ENCODE measurements at regions not wholly inside any gene's neighbourhood (a gene's known extent, or its start where the extent isn't known, plus 50 kb on each side); places are given as distances from the start of the nearest gene placed in this dataset.
A peak's percentile ranks its signal among the peaks of the same experiment; 100 is the strongest.

DNA sequence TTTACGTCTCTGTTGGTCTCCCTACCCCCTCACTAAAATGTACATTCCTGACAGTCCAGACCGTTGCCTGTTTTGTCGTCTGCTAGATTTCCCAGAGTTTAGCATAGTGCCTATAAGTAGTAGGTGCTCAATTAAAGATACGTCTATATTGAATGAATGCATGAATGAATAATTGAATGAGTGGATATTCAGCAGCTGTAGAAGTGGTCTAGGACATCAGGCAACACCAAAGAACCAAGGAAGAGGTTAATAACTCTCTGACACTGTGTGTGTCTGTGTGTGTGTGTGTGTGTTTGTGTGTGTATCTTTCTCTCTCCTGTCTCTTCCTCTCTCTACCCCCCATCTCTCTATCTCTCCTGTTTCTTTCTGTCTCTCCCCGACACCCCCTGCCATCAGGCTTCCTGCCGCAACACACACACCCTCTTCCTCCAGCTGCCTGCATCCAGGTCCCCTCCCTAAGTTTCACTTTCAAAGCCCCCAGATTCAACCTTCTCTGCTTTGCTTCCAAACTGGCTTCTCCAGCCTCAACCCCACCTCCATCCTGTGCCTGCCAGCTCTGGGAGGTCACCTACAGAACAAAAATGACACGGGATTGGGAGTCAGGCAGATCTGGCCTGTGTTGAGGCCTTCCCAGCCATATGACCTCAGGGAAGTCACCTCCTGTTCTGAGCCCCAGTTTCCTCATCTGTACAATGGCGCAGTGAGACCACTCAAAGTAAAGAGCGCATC lies 119.9 kb upstream of the NCOR2 start:
- DNase-seq = no peak

DNA sequence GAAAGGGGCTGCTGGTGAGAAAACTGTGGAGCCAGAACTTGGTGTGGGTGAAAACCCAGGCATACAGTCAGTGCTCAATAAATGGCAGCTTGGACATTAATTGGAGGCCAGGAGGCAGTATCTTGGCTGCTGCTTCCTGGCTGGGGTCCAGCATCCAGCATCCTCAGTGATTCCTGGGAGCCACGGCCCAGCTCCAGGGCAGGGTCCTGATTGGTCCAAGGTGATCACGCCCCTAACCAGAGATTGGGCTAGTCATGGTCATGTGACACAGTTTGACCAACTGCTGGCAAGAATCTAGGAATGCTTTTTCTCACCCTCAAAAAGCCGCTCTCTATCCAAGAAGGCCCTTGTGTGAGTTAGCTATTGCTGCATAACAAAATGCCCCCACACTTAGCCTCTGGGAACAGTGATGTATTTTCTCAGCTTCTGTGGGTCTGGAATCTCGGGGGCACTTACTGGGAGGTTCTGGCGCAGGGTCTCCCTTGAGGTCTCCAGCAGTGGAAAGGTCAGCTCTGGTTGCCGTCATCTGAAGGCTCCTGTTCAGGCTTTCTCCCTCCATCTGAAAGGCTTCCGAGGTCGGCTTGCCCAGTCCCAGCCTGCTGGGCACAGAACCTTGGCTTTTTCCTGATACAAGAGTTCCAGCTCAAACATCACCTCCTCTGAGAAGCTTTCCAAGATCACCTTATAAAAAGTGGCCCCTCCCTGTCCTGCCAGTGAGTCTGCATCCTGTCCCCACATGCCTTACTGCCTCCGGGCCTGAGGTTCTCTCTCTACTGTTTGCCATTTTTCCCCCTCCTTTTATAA lies 119.2 kb upstream of the NCOR2 start:
- no peak for DNase-seq

DNA sequence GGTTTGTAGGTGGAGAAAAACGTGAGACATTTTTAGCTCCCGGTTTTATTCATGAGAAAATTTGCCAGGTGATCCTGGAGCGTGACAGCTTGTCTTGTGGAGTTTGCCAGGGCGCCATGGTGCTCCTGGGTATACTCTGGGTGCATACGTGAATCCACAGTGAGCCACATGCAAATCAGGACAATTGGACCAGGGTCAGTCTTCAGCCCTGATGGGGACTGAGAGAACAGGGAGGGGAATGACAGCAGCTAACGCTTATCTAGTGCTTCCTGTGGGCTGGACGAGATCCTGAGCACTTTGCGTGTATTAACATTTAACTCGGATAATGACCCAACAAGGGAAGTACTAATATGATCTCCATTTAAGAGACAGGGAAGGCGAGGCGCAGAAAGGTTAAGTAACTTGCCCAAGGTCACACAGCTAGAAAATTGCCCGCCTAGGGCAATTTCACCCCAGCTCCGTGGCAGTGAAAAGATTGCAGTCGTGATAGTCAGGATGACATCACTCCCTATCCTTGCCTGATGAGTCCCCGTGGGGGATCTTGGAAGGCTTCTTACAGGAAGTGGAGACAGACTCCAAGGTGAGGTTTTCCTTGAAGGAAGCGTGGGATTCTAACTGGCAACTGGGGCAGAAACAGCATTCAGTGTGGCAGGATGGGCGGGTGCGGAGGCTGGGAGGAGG lies 118.4 kb upstream of the NCOR2 start:
- DNase-seq = no peak

DNA sequence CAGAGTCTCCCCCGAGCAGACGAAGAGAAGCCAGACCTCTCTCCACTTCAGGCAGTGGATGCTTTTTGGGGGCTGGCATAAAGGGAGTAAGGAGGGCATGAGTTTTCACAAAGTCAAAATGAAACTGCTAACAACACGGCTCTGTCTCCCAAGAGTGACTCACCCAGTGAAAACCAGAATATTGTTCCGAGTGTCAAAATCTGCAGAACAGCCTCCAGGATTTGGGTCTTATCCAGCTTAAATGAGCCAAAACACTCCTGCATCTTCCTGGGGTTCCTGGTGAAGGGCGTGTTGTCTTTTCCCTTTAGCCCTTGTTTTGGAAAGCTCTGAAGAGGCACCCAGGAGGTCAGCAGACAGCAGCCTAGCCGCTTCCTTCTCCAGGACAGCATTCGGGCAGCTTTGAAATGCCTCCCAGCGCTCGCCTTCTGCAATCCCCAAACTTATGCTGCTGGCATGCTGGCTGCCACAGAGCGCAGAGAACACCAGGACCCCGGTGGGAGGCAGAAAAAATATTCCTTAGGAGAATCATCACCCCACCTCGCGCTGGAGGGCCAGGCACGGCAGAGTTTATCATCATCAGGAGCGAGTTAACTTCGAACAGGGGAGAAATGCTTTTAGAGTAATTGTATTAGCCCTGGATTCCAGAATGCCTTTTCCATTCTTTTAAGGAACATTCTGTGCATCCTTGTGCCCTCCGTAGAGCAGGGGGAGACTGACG lies 117.7 kb upstream of the NCOR2 start:
- DNase-seq = no peak

GRCh38 chr12:124684496-124684895 lies 117.1 kb upstream of the NCOR2 start:
- no peak for DNase-seq

GRCh38 chr12:124683152-124684124 lies 116.0 kb upstream of the NCOR2 start:
- DNase-seq = no peak

- no peak for DNase-seq
These were observed 115.2 kb upstream of the NCOR2 start for GRCh38 chr12:124682425-124683151.

DNA sequence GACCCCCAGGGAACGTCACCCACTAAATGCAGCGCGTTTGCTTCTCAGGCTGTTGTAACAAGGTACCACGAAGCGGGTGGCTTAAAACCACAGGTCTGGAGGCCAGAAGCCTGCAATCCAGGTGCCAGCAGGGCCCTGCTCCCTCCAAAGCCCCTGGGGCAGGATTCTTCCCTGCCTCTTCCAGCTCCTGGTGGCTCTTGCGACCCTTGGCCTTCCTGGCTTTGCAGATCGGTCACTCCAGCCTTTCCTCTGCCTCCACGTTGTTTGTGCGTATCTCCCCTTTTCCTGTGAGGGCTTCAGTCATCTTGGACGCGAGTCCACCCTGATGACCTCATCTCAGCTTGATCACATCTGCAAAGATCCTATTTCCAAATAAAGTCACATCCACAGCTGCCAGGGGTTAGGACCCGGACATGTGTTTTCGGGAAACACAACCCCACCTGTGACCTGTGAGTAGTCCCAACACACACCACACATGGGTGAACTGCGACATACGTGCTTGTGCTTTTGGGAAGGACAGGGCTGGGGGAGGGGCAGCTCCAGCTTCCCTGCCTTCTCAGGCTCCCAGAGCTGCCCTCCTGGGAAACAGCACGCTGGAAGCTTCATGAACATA lies 114.5 kb upstream of the NCOR2 start:
- peak; percentile 75 for DNase-seq

DNA sequence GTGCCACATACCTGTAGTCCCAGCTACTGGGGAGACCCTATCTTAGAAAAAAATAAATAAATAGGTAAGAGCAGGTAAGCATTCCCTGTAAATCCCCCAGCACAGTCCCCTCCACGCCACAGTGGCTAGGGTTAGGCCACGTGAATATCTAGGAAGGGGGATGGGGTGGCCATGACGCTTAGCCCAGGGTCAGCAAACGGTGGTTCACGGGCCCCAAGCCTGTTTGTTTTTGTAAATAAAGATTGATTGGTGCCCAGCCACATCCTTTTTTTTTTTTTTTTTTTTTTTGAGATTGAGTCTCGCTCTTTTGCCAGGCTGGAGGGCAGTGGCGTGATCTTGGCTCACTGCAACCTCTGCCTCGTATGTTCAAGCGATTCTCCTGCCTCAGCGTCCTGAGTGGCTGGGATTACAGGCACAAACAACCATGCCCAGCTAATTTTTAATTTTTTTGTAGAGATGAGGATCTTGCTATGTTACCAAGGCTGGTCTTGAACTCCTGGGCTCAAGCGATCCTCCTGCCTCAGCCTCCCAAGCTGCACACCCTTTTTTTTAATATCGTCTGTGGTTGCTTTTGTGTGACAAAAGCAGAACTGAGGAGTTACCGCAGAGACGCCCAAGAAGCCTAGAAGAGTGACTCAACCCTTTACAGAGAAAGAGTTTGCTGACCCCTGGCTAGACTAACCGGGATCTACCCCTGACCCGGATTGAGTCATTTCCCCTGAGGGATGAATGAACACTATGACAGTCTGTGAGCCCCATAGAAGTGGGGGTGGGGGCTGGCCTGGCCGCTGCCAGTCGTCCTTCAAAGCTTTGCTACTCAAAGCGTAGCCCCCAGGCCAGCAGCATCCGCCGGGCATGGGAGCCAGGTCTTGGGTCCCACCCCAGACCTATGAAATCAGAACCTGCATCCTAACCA lies 113.7 kb upstream of the NCOR2 start:
- DNase-seq = no peak

GRCh38 chr12:124679533-124680371 lies 112.3 kb upstream of the NCOR2 start:
- DNase-seq = no peak

DNA sequence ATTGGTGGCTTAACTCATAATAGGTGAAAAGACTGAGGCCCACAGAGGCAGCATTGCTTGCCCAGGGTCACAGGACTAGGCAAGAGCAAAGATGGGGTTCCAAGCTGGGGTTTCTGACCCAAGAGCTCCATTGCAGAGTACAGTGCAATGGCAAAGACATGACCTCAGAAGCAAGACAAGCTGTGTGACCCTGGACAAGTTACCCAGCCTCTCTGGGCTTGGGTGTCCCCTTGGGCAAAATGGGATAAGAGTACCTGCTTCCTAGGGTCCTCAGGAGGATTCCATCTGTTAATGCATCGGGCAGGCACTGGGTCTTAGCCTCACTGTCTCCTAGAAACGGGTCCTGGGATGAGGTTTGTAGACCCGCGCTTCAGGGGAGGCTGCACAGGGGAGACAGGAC lies 111.6 kb upstream of the NCOR2 start:
- DNase-seq = no peak

GRCh38 chr12:124678421-124678893 lies 111.0 kb upstream of the NCOR2 start:
- no peak for DNase-seq

- DNase-seq = no peak
These were observed 110.3 kb upstream of the NCOR2 start for GRCh38 chr12:124677552-124678356.

GRCh38 chr12:124676714-124677462 lies 109.5 kb upstream of the NCOR2 start:
- DNase-seq = no peak

GRCh38 chr12:124675881-124676713 lies 108.7 kb upstream of the NCOR2 start:
- no peak for DNase-seq
